HCT116 (cell line): ENCODE measurements at regions not wholly inside any gene's neighbourhood (a gene's known extent, or its start where the extent isn't known, plus 50 kb on each side); places are given as distances from the start of the nearest gene placed in this dataset.

Source experiments
- ATAC-seq: fragments of 200-7000 bp; cut with Tn5 transposase; 2 replicates; pipeline ENCODE4 v1.9.1; 2020; ENCODE audit warnings: mild to moderate bottlenecking, moderate library complexity
- BruUV-seq: library from RNA; stranded (reverse); fragments of 400-500 nt; replicated peaks from 2 replicates; lab custom pipeline; 2021; lab: Mats Ljungman, UMichigan
- CTCF ChIA-PET: fragments of 300-600 bp; sonication (Branson Sonifier 250); formaldehyde crosslinking; loops from one replicate; lab custom pipeline; 2021; ENCODE audit warnings: antibody characterized with exemption; lab: Charles Lee
- POLR2A ChIA-PET: fragments of 300-600, 350-600 bp; sonication (Branson Sonifier 250); formaldehyde crosslinking; loops from one replicate; lab custom pipeline; 2021; ENCODE audit warnings: antibody characterized with exemption; lab: Charles Lee
- RAD21 ChIA-PET, 2 experiments: fragments of 300-600 bp; sonication (Branson Sonifier 250); formaldehyde crosslinking; loops; one replicate each; lab custom pipeline; 2023; ENCODE audit warnings: low total read pairs in 2 of 2; ENCODE audit not compliant: uncharacterized antibody in 2 of 2, unreplicated experiment in 2 of 2, low non-redundant PET in 1 of 2; lab: Charles Lee
- DNase-seq: peaks from one replicate; pipeline ENCODE4 v3.0.0-alpha.2; 2010; ENCODE audit warnings: low read depth, low spot score
- H2AFZ ChIP-seq: fragments of 200-600 bp; shearing (Covaris generic), sonication (generic); 2 replicates; pipeline ENCODE4 v1.6.1; 2017; ENCODE audit warnings: low read depth, mixed run types, mixed read lengths, antibody characterized with exemption, low read length; ENCODE audit not compliant: poor library complexity, severe bottlenecking
- H3K27ac ChIP-seq: 2 replicates; pipeline ENCODE4 v1.5.1; 2012; ENCODE audit warnings: low read depth, low read length
- H3K27me3 ChIP-seq: fragments of 200-600 bp; sonication (generic); 2 replicates; pipeline ENCODE4 v1.6.1; 2016; ENCODE audit warnings: mixed run types, low read length, mixed read lengths; ENCODE audit not compliant: insufficient read depth
- H3K36me3 ChIP-seq, 2 experiments: fragments of 200-500 bp in 1 of 2; fragments of 200-600 bp in 1 of 2; sonication (Bioruptor generic) in 1 of 2; sonication (generic) in 1 of 2; 2 replicates each; pipeline versions ENCODE4 v1.5.1 to v1.6.1; 2014 to 2016; ENCODE audit warnings: low read length in 2 of 2, inconsistent platforms in 1 of 2, mixed read lengths in 1 of 2, mixed run types in 1 of 2; ENCODE audit not compliant: insufficient read depth in 2 of 2, control insufficient read depth in 1 of 2
- H3K4me1 ChIP-seq, 2 experiments: fragments of 200-600 bp in 1 of 2; sonication (generic) in 1 of 2; 2 replicates each; pipeline versions ENCODE4 v1.5.1 to v1.6.1; 2012 to 2017; ENCODE audit warnings: low read length in 2 of 2, inconsistent platforms in 1 of 2, mild to moderate bottlenecking in 1 of 2, mixed read lengths in 1 of 2, mixed run types in 1 of 2, moderate library complexity in 1 of 2; ENCODE audit not compliant: insufficient read depth in 2 of 2, control insufficient read depth in 1 of 2
- H3K4me2 ChIP-seq: fragments of 200-600 bp; sonication (generic); 2 replicates; pipeline ENCODE4 v1.6.1; 2017; ENCODE audit warnings: mixed run types, low read length, mixed read lengths
- H3K4me3 ChIP-seq, 2 experiments: fragments of 200-600 bp in 1 of 2; sonication (generic) in 1 of 2; replicated peaks in 1 of 2; 2 replicates each; pipeline ENCODE4 v1.5.1; 2011 to 2016; ENCODE audit warnings: low read length in 2 of 2, control low read depth in 1 of 2, low read depth in 1 of 2, mild to moderate bottlenecking in 1 of 2, mixed read lengths in 1 of 2, mixed run types in 1 of 2
- H3K79me2 ChIP-seq: fragments of 200-600 bp; sonication (generic); 2 replicates; pipeline ENCODE4 v1.6.1; 2017; ENCODE audit warnings: mild to moderate bottlenecking, mixed run types, low read length, moderate library complexity, mixed read lengths; ENCODE audit not compliant: insufficient read depth
- H3K9ac ChIP-seq: fragments of 200-600 bp; sonication (generic); 2 replicates; pipeline ENCODE4 v1.6.1; 2016; ENCODE audit warnings: low read length, mixed read lengths
- H3K9me2 ChIP-seq: fragments of 200-600 bp; sonication (generic), shearing (Covaris generic); 2 replicates; pipeline ENCODE4 v1.6.1; 2017; ENCODE audit warnings: mixed run types, mild to moderate bottlenecking, moderate library complexity; ENCODE audit not compliant: insufficient read depth
- H3K9me3 ChIP-seq, 2 experiments: fragments of 200-500 bp in 1 of 2; fragments of 200-600 bp in 1 of 2; sonication (Bioruptor generic) in 1 of 2; sonication (generic) in 1 of 2; 2 replicates each; pipeline ENCODE4 v1.6.1; 2014 to 2017; ENCODE audit warnings: low read length in 2 of 2, mixed read lengths in 2 of 2, inconsistent platforms in 1 of 2, low read depth in 1 of 2, mild to moderate bottlenecking in 1 of 2, mixed run types in 1 of 2, moderate library complexity in 1 of 2; ENCODE audit not compliant: control insufficient read depth in 1 of 2, insufficient read depth in 1 of 2
- H4K20me1 ChIP-seq: fragments of 200-600 bp; sonication (generic), shearing (Covaris generic); 2 replicates; pipeline ENCODE4 v1.6.1; 2017; ENCODE audit warnings: mixed run types, mild to moderate bottlenecking, moderate library complexity; ENCODE audit not compliant: insufficient read depth
- CBX3 ChIP-seq: IDR thresholded peaks from 2 replicates; pipeline ENCODE4 v1.6.1; 2012; ENCODE audit warnings: low read depth
- CEBPB ChIP-seq: IDR thresholded peaks from 2 replicates; pipeline ENCODE4 v1.6.1; 2012; ENCODE audit warnings: low read depth
- EGR1 ChIP-seq: IDR thresholded peaks from 2 replicates; pipeline ENCODE4 v1.6.1; 2012; ENCODE audit warnings: low read depth
- ELF1 ChIP-seq: IDR thresholded peaks from 2 replicates; pipeline ENCODE4 v1.6.1; 2012; ENCODE audit warnings: low read depth, borderline replicate concordance
- EZH2 ChIP-seq: fragments of 200-600 bp; sonication (generic); IDR thresholded peaks from 2 replicates; pipeline ENCODE4 v1.6.1; 2017; ENCODE audit warnings: antibody characterized with exemption, mixed run types
- EZH2phosphoT487 ChIP-seq: fragments of 200-600 bp; IDR thresholded peaks from 2 replicates; pipeline ENCODE4 v1.6.1; 2018; ENCODE audit warnings: antibody characterized with exemption, borderline replicate concordance
- FOSL1 ChIP-seq: IDR thresholded peaks from 2 replicates; pipeline ENCODE4 v1.6.1; 2012; ENCODE audit warnings: low read depth
- POLR2A ChIP-seq: IDR thresholded peaks from 2 replicates; pipeline ENCODE4 v1.7.0; 2011; ENCODE audit warnings: borderline replicate concordance; ENCODE audit not compliant: insufficient read depth, insufficient read length; ENCODE audit errors: extremely low read depth
- POLR2AphosphoS5 ChIP-seq: IDR thresholded peaks from 2 replicates; pipeline ENCODE4 v1.6.1; 2011; ENCODE audit warnings: mild to moderate bottlenecking, low read depth, low read length, moderate library complexity
- RAD21 ChIP-seq: IDR thresholded peaks from 2 replicates; pipeline ENCODE4 v1.6.1; 2012; ENCODE audit warnings: low read depth, mild to moderate bottlenecking
- SP1 ChIP-seq: IDR thresholded peaks from 2 replicates; pipeline ENCODE4 v1.6.1; 2012; ENCODE audit warnings: low read depth
- SRF ChIP-seq: IDR thresholded peaks from 2 replicates; pipeline ENCODE4 v1.6.1; 2012; ENCODE audit warnings: low read depth
- TCF7L2 ChIP-seq: IDR thresholded peaks from 2 replicates; pipeline ENCODE4 v1.7.0; 2011; ENCODE audit warnings: borderline replicate concordance, inconsistent platforms; ENCODE audit not compliant: insufficient read depth, insufficient read length; ENCODE audit errors: extremely low read depth
- ZNF274 ChIP-seq: fragments of 200-500 bp; sonication (Bioruptor generic); IDR thresholded peaks from 2 replicates; pipeline ENCODE4 v1.6.1; 2014; ENCODE audit warnings: mild to moderate bottlenecking, low read depth, low read length, inconsistent platforms
- intact Hi-C: fragments of 100-400 bp; cut with micrococcal nuclease; formaldehyde crosslinking; loops from 2 replicates; pipeline ENCODE4 v1.10.0; 2022
- TF ChIP-seq, protein P1 (sequence below), 3 experiments: fragments of 200-600 bp in 1 of 3; sonication (generic) in 1 of 3; IDR thresholded peaks in 2 of 3; conservative IDR thresholded peaks in 1 of 3; 2 replicates each; pipeline ENCODE4 v1.5.1; 2012 to 2017; ENCODE audit warnings: low read depth in 2 of 3, low read length in 2 of 3, antibody characterized with exemption in 1 of 3, borderline replicate concordance in 1 of 3, control low read depth in 1 of 3, mild to moderate bottlenecking in 1 of 3, mixed read lengths in 1 of 3, mixed run types in 1 of 3, moderate library complexity in 1 of 3; ENCODE audit not compliant: insufficient read depth in 1 of 3
- TF ChIP-seq, protein P2 (sequence below): IDR thresholded peaks from 2 replicates; pipeline ENCODE4 v1.6.1; 2012
- TF ChIP-seq, protein P3 (sequence below): IDR thresholded peaks from 2 replicates; pipeline ENCODE4 v1.6.1; 2012; ENCODE audit warnings: low read depth

DNA sequence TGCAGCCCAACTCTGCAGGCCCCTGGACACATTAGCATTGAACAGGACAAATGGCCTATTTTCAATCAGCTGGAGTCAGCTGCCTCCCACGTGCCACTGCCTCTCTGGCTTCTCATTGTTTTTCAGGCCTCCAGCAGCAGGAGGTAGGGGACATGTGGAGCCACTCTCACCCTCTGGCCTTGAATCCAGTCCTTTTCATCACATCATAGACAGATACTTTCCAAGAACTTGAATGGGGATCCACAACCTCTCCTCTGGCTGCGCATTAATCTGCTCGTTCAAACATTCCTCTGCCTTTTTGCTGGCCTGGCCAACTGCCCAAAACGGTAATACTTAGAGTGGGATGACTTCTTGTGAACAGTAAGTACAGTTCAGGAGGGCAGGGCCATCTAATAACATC, 592.3 kb downstream of the PKHD1 start:
- CTCF ChIA-PET: no interaction called here
- TF ChIP-seq CEBPB (no peak), POLR2A (no peak), POLR2AphosphoS5 (no peak), ELF1 (no peak), TCF7L2 (no peak), CBX3 (no peak), SRF (no peak), EZH2phosphoT487 (no peak), EZH2 (no peak), ZNF274 (no peak), EGR1 (no peak), FOSL1 (no peak), SP1 (no peak), RAD21 (no peak)
- TF ChIP-seq, protein P1, sequence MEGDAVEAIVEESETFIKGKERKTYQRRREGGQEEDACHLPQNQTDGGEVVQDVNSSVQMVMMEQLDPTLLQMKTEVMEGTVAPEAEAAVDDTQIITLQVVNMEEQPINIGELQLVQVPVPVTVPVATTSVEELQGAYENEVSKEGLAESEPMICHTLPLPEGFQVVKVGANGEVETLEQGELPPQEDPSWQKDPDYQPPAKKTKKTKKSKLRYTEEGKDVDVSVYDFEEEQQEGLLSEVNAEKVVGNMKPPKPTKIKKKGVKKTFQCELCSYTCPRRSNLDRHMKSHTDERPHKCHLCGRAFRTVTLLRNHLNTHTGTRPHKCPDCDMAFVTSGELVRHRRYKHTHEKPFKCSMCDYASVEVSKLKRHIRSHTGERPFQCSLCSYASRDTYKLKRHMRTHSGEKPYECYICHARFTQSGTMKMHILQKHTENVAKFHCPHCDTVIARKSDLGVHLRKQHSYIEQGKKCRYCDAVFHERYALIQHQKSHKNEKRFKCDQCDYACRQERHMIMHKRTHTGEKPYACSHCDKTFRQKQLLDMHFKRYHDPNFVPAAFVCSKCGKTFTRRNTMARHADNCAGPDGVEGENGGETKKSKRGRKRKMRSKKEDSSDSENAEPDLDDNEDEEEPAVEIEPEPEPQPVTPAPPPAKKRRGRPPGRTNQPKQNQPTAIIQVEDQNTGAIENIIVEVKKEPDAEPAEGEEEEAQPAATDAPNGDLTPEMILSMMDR (IDR thresholded peaks at IDR 0.05 in 2 of 3, conservative IDR thresholded peaks at IDR 0.05 in 1 of 3; ENCODE audit: borderline replicate concordance in 1 of 3, insufficient read depth in 1 of 3, low read depth in 2 of 3, low read length in 2 of 3): no peak
- TF ChIP-seq, protein P2, sequence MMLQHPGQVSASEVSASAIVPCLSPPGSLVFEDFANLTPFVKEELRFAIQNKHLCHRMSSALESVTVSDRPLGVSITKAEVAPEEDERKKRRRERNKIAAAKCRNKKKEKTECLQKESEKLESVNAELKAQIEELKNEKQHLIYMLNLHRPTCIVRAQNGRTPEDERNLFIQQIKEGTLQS: no peak
- TF ChIP-seq, protein P3, sequence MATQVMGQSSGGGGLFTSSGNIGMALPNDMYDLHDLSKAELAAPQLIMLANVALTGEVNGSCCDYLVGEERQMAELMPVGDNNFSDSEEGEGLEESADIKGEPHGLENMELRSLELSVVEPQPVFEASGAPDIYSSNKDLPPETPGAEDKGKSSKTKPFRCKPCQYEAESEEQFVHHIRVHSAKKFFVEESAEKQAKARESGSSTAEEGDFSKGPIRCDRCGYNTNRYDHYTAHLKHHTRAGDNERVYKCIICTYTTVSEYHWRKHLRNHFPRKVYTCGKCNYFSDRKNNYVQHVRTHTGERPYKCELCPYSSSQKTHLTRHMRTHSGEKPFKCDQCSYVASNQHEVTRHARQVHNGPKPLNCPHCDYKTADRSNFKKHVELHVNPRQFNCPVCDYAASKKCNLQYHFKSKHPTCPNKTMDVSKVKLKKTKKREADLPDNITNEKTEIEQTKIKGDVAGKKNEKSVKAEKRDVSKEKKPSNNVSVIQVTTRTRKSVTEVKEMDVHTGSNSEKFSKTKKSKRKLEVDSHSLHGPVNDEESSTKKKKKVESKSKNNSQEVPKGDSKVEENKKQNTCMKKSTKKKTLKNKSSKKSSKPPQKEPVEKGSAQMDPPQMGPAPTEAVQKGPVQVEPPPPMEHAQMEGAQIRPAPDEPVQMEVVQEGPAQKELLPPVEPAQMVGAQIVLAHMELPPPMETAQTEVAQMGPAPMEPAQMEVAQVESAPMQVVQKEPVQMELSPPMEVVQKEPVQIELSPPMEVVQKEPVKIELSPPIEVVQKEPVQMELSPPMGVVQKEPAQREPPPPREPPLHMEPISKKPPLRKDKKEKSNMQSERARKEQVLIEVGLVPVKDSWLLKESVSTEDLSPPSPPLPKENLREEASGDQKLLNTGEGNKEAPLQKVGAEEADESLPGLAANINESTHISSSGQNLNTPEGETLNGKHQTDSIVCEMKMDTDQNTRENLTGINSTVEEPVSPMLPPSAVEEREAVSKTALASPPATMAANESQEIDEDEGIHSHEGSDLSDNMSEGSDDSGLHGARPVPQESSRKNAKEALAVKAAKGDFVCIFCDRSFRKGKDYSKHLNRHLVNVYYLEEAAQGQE: no peak
- no peak overlapping the region for H2AFZ ChIP-seq

More for the DNA sequence above, 592.3 kb downstream of the PKHD1 start:
- Histone ChIP-seq H3K9me3 (peaks cover 0 to 18% of the 10 kb centered on the region in 2 experiments; a peak in 2 of 4 replicates), H3K27ac (no peak overlapping the region), H3K79me2 (no peaks in the 10 kb centered on the region), H3K9ac (no peak overlapping the region), H3K4me2 (no peak overlapping the region), H4K20me1 (no peaks in the 10 kb centered on the region), H3K4me3 (no peak overlapping the region), H3K36me3 (no peaks in the 10 kb centered on the region), H3K9me2 (no peaks in the 10 kb centered on the region), H3K27me3 (no peaks in the 10 kb centered on the region), H3K4me1 (no peaks in the 10 kb centered on the region)
- intact Hi-C loops: no loop called here
- ChIA-PET POLR2A (no interaction called here), RAD21 (no interaction called here)
- BruUV-seq: no TSS peak
- no peak for ATAC-seq
- DNase-seq: no peak
